ENCODE measurements at regions not wholly inside any gene's neighbourhood (a gene's known extent, or its start where the extent isn't known, plus 50 kb on each side); places are given as distances from the start of the nearest gene placed in this dataset.

GRCh38 chr2:121880283-121880682 lies 124.8 kb downstream of the TSN start:
- no peak overlapping the region for H3K27ac ChIP-seq (replicated peaks)
- peaks cover 2% of the 10 kb centered on the region for H3K27me3 ChIP-seq (ENCODE audit: insufficient read depth, poor library complexity, severe bottlenecking)
- TF ChIP-seq SPI1 (IDR thresholded peaks at IDR 0.05; ENCODE audit: borderline replicate concordance, low read depth) (no peak), REST (IDR thresholded peaks at IDR 0.05; ENCODE audit: insufficient replicate concordance, low read depth) (no peak), POLR2AphosphoS5 (IDR thresholded peaks at IDR 0.05; ENCODE audit: low read depth) (no peak), GABPA (IDR thresholded peaks at IDR 0.05; ENCODE audit: low read depth) (no peak), CTCF (IDR thresholded peaks at IDR 0.05; ENCODE audit: insufficient read depth, low read length) (no peak)

GRCh38 chr2:121881038-121881437 lies 125.6 kb downstream of the TSN start:
- Histone ChIP-seq H3K27me3 (ENCODE audit: insufficient read depth, poor library complexity, severe bottlenecking) (peaks cover 4% of the 10 kb centered on the region), H3K27ac (replicated peaks) (no peak overlapping the region), H3K4me3 (replicated peaks; ENCODE audit: insufficient read depth, low read length) (no peak overlapping the region)
- TF ChIP-seq SPI1 (IDR thresholded peaks at IDR 0.05; ENCODE audit: borderline replicate concordance, low read depth) (no peak), REST (IDR thresholded peaks at IDR 0.05; ENCODE audit: insufficient replicate concordance, low read depth) (no peak), GABPA (IDR thresholded peaks at IDR 0.05; ENCODE audit: low read depth) (no peak), CTCF (IDR thresholded peaks at IDR 0.05; ENCODE audit: insufficient read depth, low read length) (no peak), POLR2AphosphoS5 (IDR thresholded peaks at IDR 0.05; ENCODE audit: low read depth) (no peak)
- no peak for DNase-seq (ENCODE audit: low read depth in 1 of 2, low spot score in 1 of 2)

More at GRCh38 chr2:121880283-121880682, 124.8 kb downstream of the TSN start:
- no peak overlapping the region for H3K4me3 ChIP-seq (replicated peaks; ENCODE audit: insufficient read depth, low read length)
- DNase-seq (ENCODE audit: low read depth in 1 of 2, low spot score in 1 of 2): no peak

- no peak for DNase-seq (ENCODE audit: low read depth in 1 of 2, low spot score in 1 of 2)
- no peak overlapping the region for H3K4me3 ChIP-seq (replicated peaks; ENCODE audit: insufficient read depth, low read length)
- peaks cover 4% of the 10 kb centered on the region for H3K27me3 ChIP-seq (ENCODE audit: insufficient read depth, poor library complexity, severe bottlenecking)
- H3K27ac ChIP-seq (replicated peaks): no peak overlapping the region
- TF ChIP-seq GABPA (IDR thresholded peaks at IDR 0.05; ENCODE audit: low read depth): no peak
- no peak for TF ChIP-seq CTCF (IDR thresholded peaks at IDR 0.05; ENCODE audit: insufficient read depth, low read length)
- no peak for TF ChIP-seq POLR2AphosphoS5 (IDR thresholded peaks at IDR 0.05; ENCODE audit: low read depth)
- TF ChIP-seq REST (IDR thresholded peaks at IDR 0.05; ENCODE audit: insufficient replicate concordance, low read depth): no peak
- no peak for TF ChIP-seq SPI1 (IDR thresholded peaks at IDR 0.05; ENCODE audit: borderline replicate concordance, low read depth)
Observed at GRCh38 chr2:121881950-121882349, 126.5 kb downstream of the TSN start.

All from HL-60 (cell line).